SU-DHL-6 (cell line): ENCODE measurements at regions not wholly inside any gene's neighbourhood (a gene's known extent, or its start where the extent isn't known, plus 50 kb on each side); places are given as distances from the start of the nearest gene placed in this dataset.

Experiments
- H2AFZ ChIP-seq: fragments of 200-600 bp; sonication (generic); 2 replicates; pipeline ENCODE4 v1.6.1; 2014; ENCODE audit warnings: low read depth, mild to moderate bottlenecking, moderate library complexity, mixed read lengths, antibody characterized with exemption, low read length; ENCODE audit not compliant: severe bottlenecking
- H3F3A ChIP-seq: fragments of 200-600 bp; shearing (Covaris generic); 2 replicates; pipeline ENCODE4 v1.6.0; 2016; ENCODE audit warnings: antibody characterized with exemption, mild to moderate bottlenecking; ENCODE audit not compliant: insufficient read depth
- H3K27ac ChIP-seq: fragments of 200-600 bp; sonication (generic); 2 replicates; pipeline ENCODE4 v1.5.1; 2016; ENCODE audit warnings: low read depth, mild to moderate bottlenecking, low read length, moderate library complexity, mixed read lengths
- H3K27me3 ChIP-seq: fragments of 200-600 bp; sonication (generic), shearing (Covaris generic); 2 replicates; pipeline ENCODE4 v1.6.0; 2014; ENCODE audit warnings: mild to moderate bottlenecking, low read length
- H3K36me3 ChIP-seq: fragments of 200-600 bp; sonication (generic); 2 replicates; pipeline ENCODE4 v1.6.1; 2014; ENCODE audit warnings: mild to moderate bottlenecking, low read length, mixed read lengths
- H3K4me2 ChIP-seq: fragments of 300-600, 200-600 bp; shearing (Covaris generic), sonication (generic); 2 replicates; pipeline ENCODE4 v1.6.0; 2014; ENCODE audit warnings: low read length, low read depth, mild to moderate bottlenecking; ENCODE audit not compliant: poor library complexity, severe bottlenecking
- H3K4me3 ChIP-seq: fragments of 200-600 bp; sonication (generic); 2 replicates; pipeline ENCODE4 v1.5.1; 2014; ENCODE audit warnings: antibody characterized with exemption, low read length, mild to moderate bottlenecking, mixed read lengths; ENCODE audit not compliant: insufficient read depth, poor library complexity, severe bottlenecking
- H3K79me2 ChIP-seq: fragments of 200-600 bp; sonication (generic); 2 replicates; pipeline ENCODE4 v1.6.1; 2014; ENCODE audit warnings: mild to moderate bottlenecking, low read length, moderate library complexity; ENCODE audit not compliant: insufficient read depth
- H3K9ac ChIP-seq: fragments of 200-600 bp; sonication (generic); 2 replicates; pipeline ENCODE4 v1.7.0; 2014; ENCODE audit warnings: mild to moderate bottlenecking, low read length
- H3K9me2 ChIP-seq: fragments of 200-600 bp; sonication (generic); replicated peaks from 2 replicates; pipeline ENCODE4 v1.6.1; 2014; ENCODE audit warnings: low read length; ENCODE audit not compliant: insufficient read depth
- H3K9me3 ChIP-seq: fragments of 200-600 bp; sonication (generic); 2 replicates; pipeline ENCODE4 v1.6.1; 2014; ENCODE audit warnings: low read length, mixed read lengths; ENCODE audit not compliant: insufficient read depth
- H4K20me1 ChIP-seq: fragments of 200-600 bp; sonication (generic); 2 replicates; pipeline ENCODE4 v1.6.1; 2014; ENCODE audit warnings: low read depth, mild to moderate bottlenecking, antibody characterized with exemption, low read length, moderate library complexity, mixed read lengths
- CTCF ChIP-seq: fragments of 200-600 bp; sonication (generic); IDR thresholded peaks from one replicate; pipeline ENCODE4 v1.5.1; 2017; ENCODE audit warnings: antibody characterized with exemption, mild to moderate bottlenecking, low read length, moderate library complexity; ENCODE audit not compliant: insufficient read depth, poor library complexity, severe bottlenecking
- EZH2phosphoT487 ChIP-seq: fragments of 200-600 bp; sonication (generic), shearing (Covaris generic); conservative IDR thresholded peaks from 2 replicates; pipeline ENCODE4 v1.6.1; 2018; ENCODE audit warnings: mild to moderate bottlenecking, antibody characterized with exemption, low read length, moderate library complexity, mixed read lengths

DNA sequence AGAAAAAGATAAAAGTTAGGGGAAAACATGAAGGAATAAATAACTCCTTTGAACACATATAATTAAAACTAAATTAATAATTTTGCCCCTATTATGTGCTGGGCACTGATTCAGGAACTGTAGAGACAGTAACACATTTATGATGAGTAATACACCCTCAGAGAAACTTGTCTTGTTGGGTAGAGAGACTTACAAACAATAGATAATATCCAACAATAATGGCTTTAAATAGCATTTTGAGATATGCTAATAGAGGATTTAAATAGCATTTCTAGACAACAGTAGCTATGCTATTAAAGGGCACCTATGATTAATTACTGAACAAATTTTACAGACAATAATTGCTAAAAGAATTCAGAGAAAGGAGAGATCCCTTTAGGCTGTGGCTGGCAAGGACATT lies 455.5 kb downstream of the NUF2 start:
- H2AFZ ChIP-seq: no peak overlapping the region
- no peaks in the 10 kb centered on the region for H3K36me3 ChIP-seq
- no peaks in the 10 kb centered on the region for H3K79me2 ChIP-seq
- no peaks in the 10 kb centered on the region for H3K9me2 ChIP-seq
- no peaks in the 10 kb centered on the region for H3K27me3 ChIP-seq
- no peak overlapping the region for H3K4me3 ChIP-seq
- no peak overlapping the region for H3K4me2 ChIP-seq
- H3K9ac ChIP-seq: no peak overlapping the region
- H3F3A ChIP-seq: no peaks in the 10 kb centered on the region
- TF ChIP-seq CTCF: no peak
- no peak for TF ChIP-seq EZH2phosphoT487
- H3K27ac ChIP-seq: no peak overlapping the region
- no peaks in the 10 kb centered on the region for H4K20me1 ChIP-seq
- H3K9me3 ChIP-seq: no peaks in the 10 kb centered on the region

DNA sequence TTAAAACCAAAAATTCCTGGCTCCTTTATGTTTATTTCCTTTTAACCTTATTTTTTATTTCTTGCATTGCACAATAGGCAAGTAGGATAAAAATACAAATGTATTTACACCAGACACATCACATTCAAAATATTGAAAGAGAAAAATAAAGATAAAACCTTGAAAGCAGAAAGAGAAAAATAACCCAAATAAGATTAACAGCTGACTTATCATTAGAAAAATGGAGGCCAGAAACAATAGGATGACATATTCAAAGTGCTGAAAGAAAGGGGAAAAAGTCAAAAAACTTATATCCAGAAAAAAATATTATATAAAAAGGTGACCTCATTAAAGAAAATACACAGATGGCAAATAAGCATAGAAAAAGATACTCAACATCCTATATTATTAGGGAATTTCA lies 459.4 kb downstream of the NUF2 start:
- TF ChIP-seq EZH2phosphoT487 (no peak), CTCF (no peak)
- no peaks in the 10 kb centered on the region for H4K20me1 ChIP-seq
- no peaks in the 10 kb centered on the region for H3K27me3 ChIP-seq
- H3K4me3 ChIP-seq: no peak overlapping the region
- H3F3A ChIP-seq: no peaks in the 10 kb centered on the region
- H3K9ac ChIP-seq: no peak overlapping the region
- H3K36me3 ChIP-seq: no peaks in the 10 kb centered on the region
- H2AFZ ChIP-seq: no peak overlapping the region
- H3K27ac ChIP-seq: no peak overlapping the region
- H3K9me3 ChIP-seq: no peaks in the 10 kb centered on the region
- no peaks in the 10 kb centered on the region for H3K9me2 ChIP-seq
- H3K79me2 ChIP-seq: no peaks in the 10 kb centered on the region
- no peak overlapping the region for H3K4me2 ChIP-seq

GRCh38 chr1:163785868-163786405 lies 464.2 kb downstream of the NUF2 start:
- Histone ChIP-seq H3F3A (no peaks in the 10 kb centered on the region), H3K27me3 (no peaks in the 10 kb centered on the region), H3K79me2 (no peaks in the 10 kb centered on the region), H3K36me3 (no peaks in the 10 kb centered on the region), H2AFZ (no peak overlapping the region), H3K9me3 (no peaks in the 10 kb centered on the region), H3K4me3 (no peak overlapping the region), H3K9ac (no peak overlapping the region), H3K27ac (no peak overlapping the region), H3K9me2 (no peaks in the 10 kb centered on the region), H4K20me1 (no peaks in the 10 kb centered on the region), H3K4me2 (no peak overlapping the region)
- TF ChIP-seq EZH2phosphoT487 (no peak), CTCF (no peak)

DNA sequence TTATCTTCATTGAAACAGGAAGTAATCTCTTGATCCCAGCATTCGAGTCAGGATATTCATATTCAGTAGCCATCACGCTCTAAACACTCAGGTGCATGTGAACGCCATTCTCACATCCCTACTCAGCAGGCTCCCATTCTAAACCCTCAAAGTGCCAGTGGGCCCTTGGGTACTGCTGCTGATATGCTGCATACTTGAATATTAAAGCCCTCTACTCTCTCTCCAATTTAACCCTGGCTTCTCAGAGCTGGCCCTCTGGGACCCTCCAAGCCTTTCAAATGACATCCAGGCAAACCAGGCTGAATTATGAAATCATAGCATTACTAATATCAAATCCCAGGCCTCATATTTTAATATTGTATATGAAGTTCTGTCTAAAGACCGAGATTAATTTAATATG lies 468.2 kb downstream of the NUF2 start:
- TF ChIP-seq EZH2phosphoT487 (no peak), CTCF (no peak)
- Histone ChIP-seq H2AFZ (no peak overlapping the region), H3K27ac (no peak overlapping the region), H3K4me2 (no peak overlapping the region), H3K79me2 (no peaks in the 10 kb centered on the region), H3K36me3 (no peaks in the 10 kb centered on the region), H4K20me1 (no peaks in the 10 kb centered on the region), H3K9me2 (no peaks in the 10 kb centered on the region), H3K4me3 (no peak overlapping the region), H3K9me3 (no peaks in the 10 kb centered on the region), H3K27me3 (no peaks in the 10 kb centered on the region), H3K9ac (no peak overlapping the region), H3F3A (no peaks in the 10 kb centered on the region)
